Body of pancreas (tissue), 4 donors: ENCODE measurements at regions not wholly inside any gene's neighbourhood (a gene's known extent, or its start where the extent isn't known, plus 50 kb on each side); places are given as distances from the start of the nearest gene placed in this dataset.
A peak's percentile ranks its signal among the peaks of the same experiment; 100 is the strongest.

ENCODE experiments used
- ATAC-seq: fragments of 150-250 bp; one replicate; pipeline ENCODE4 v1.9.1; 2016
- DNase-seq, 4 donors: peaks; one replicate each; pipeline ENCODE4 v3.0.0-alpha.2; 2019
- H3K27ac ChIP-seq, 4 donors: fragments of 200-600 bp; sonication (generic); 1 replicate in 3 of 4; 2 replicates in 1 of 4; pipeline versions ENCODE4 v1.5.1 to v1.6.1; 2016 to 2019; ENCODE audit warnings: mild to moderate bottlenecking in 1 of 4, mixed read lengths in 1 of 4, moderate library complexity in 1 of 4
- H3K27me3 ChIP-seq, 2 donors: fragments of 200-600 bp; sonication (generic); one replicate each; pipeline ENCODE4 v1.6.0; 2016; ENCODE audit warnings: mild to moderate bottlenecking in 1 of 2
- H3K36me3 ChIP-seq, 2 donors: fragments of 200-600 bp; sonication (generic); replicated peaks in 1 of 2; 2 replicates each; pipeline ENCODE4 v1.5.1; 2016; ENCODE audit warnings: low read depth in 2 of 2; ENCODE audit not compliant: insufficient read depth in 1 of 2
- H3K4me1 ChIP-seq: fragments of 200-600 bp; sonication (generic); one replicate; pipeline ENCODE4 v1.6.0; 2016
- H3K4me3 ChIP-seq, 2 donors: fragments of 200-600 bp; sonication (generic); 1 replicate in 1 of 2; 2 replicates in 1 of 2; pipeline ENCODE4 v1.5.1; 2016 to 2019
- H3K9me3 ChIP-seq, 3 donors: fragments of 200-600 bp; sonication (generic); 1 replicate in 2 of 3; 2 replicates in 1 of 3; pipeline ENCODE4 v1.5.1; 2016
- CTCF ChIP-seq, 7 experiments: fragments of 450-650 bp in 4 of 7; fragments of 200-600 bp in 3 of 7; sonication (generic) in 3 of 7; IDR thresholded peaks; one replicate each; pipeline ENCODE4 v1.5.1; 2016 to 2019; ENCODE audit warnings: antibody characterized with exemption in 7 of 7
- POLR2A ChIP-seq, 3 donors: fragments of 450-650 bp; IDR thresholded peaks; one replicate each; pipeline ENCODE4 v1.6.1; 2016; ENCODE audit warnings: antibody characterized with exemption in 3 of 3, mild to moderate bottlenecking in 2 of 3
- WGBS, 2 donors: methylation state at CpG; one replicate each; pipeline ENCODE4 v1.1.5; 2017; 5-methylcytosine and 5-hydroxymethylcytosine counted together
- intact Hi-C: fragments of 100-400 bp; cut with DNase I; formaldehyde crosslinking; loops from one replicate; pipeline ENCODE4 v1.15.1; 2023

- H3K4me3 ChIP-seq, result no peak overlapping the region
Measured at GRCh38 chr16:86297866-86298757, 212.2 kb upstream of the FOXF1 start.

GRCh38 chr16:86298758-86299134, 211.6 kb upstream of the FOXF1 start:
- intact Hi-C loops, result no loop called here
- no peak overlapping the region for H3K4me3 ChIP-seq
- no peaks in the 10 kb centered on the region for H3K9me3 ChIP-seq
- H3K36me3 ChIP-seq, result no peaks in the 10 kb centered on the region
- ATAC-seq, result peak; percentile 15
- H3K4me1 ChIP-seq, result peaks cover 11% of the 10 kb centered on the region
- H3K27me3 ChIP-seq, result no peaks in the 10 kb centered on the region
- H3K27ac ChIP-seq, result peak overlapping the region in 1 of 4 donors; percentile 28
- TF ChIP-seq POLR2A (IDR thresholded peaks at IDR 0.05), result no peak
- TF ChIP-seq CTCF (IDR thresholded peaks at IDR 0.05), result no peak
- WGBS, 2 donors, result 42 to 52% methylated on average over 7 of the region's 7 CpGs
- no peak for DNase-seq

More at GRCh38 chr16:86297866-86298757, 212.2 kb upstream of the FOXF1 start:
- H3K27me3 ChIP-seq, result no peaks in the 10 kb centered on the region
- H3K36me3 ChIP-seq, result no peaks in the 10 kb centered on the region
- H3K4me1 ChIP-seq, result peaks cover 11% of the 10 kb centered on the region
- no peak for ATAC-seq
- WGBS, 2 donors, result 35 to 42% methylated on average over 30 to 31 of the region's 31 CpGs
- TF ChIP-seq POLR2A (IDR thresholded peaks at IDR 0.05) (no peak), CTCF (IDR thresholded peaks at IDR 0.05) (no peak)
- peak in 3 of 4 donors; percentile 8 to 32 (median 29) for DNase-seq
- no peaks in the 10 kb centered on the region for H3K9me3 ChIP-seq
- H3K27ac ChIP-seq, result peak overlapping the region in 1 of 4 donors; percentile 28
- intact Hi-C loops, result no loop called here

GRCh38 chr16:86299882-86300610, 210.3 kb upstream of the FOXF1 start:
- Histone ChIP-seq H3K36me3 (no peaks in the 10 kb centered on the region), H3K27ac (no peak overlapping the region), H3K27me3 (no peaks in the 10 kb centered on the region), H3K4me1 (peaks cover 11% of the 10 kb centered on the region), H3K4me3 (no peak overlapping the region), H3K9me3 (no peaks in the 10 kb centered on the region)
- DNase-seq (no peak), ATAC-seq (no peak)
- WGBS, 2 donors, result 78 to 79% methylated on average over 18 of the region's 18 CpGs
- TF ChIP-seq CTCF (IDR thresholded peaks at IDR 0.05) (no peak), POLR2A (IDR thresholded peaks at IDR 0.05) (no peak)
- intact Hi-C loops, result no loop called here

- DNase-seq, result no peak
- Histone ChIP-seq H3K27me3 (no peaks in the 10 kb centered on the region), H3K9me3 (no peaks in the 10 kb centered on the region), H3K27ac (no peak overlapping the region), H3K36me3 (no peaks in the 10 kb centered on the region), H3K4me3 (no peak overlapping the region), H3K4me1 (peaks cover 11% of the 10 kb centered on the region)
- ATAC-seq, result no peak
- TF ChIP-seq POLR2A (IDR thresholded peaks at IDR 0.05) (no peak), CTCF (IDR thresholded peaks at IDR 0.05) (no peak)
- intact Hi-C loops, result no loop called here
- WGBS, 2 donors, result 28 to 47% methylated on average over 20 of the region's 20 CpGs
Measured at GRCh38 chr16:86300746-86301481, 209.4 kb upstream of the FOXF1 start.
